ENCODE measurements at regions not wholly inside any gene's neighbourhood (a gene's known extent, or its start where the extent isn't known, plus 50 kb on each side); places are given as distances from the start of the nearest gene placed in this dataset.

DNA sequence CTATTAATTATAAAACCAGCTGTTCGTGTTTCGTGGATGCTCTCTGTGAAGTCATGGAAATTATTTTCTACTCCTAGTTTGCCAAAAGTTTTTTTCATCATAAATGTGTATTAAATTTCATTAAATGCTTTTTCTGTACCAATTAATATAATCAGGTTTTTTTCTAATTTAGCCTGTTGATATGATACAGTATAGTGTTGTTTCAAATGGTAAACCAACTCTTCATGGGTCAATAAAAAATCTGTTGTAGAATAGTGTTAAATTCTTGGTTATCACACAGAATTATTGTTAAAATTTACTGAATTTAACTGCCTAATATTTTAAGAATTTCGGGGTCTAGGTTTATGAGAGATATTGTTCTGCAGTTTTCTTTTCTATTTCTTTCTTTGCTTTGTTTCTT is 505.9 kb upstream of the MANEA start:
- TF ChIP-seq MYC (IDR thresholded peaks at IDR 0.05; ENCODE audit: low read depth, low read length) (no peak), POLR2A (IDR thresholded peaks at IDR 0.05; ENCODE audit: extremely low read depth, insufficient read length) (no peak)
- TF ChIP-seq, protein P1, sequence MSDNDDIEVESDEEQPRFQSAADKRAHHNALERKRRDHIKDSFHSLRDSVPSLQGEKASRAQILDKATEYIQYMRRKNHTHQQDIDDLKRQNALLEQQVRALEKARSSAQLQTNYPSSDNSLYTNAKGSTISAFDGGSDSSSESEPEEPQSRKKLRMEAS (IDR thresholded peaks at IDR 0.05; ENCODE audit: low read depth, low read length), result no peak
- TF ChIP-seq, protein P2, sequence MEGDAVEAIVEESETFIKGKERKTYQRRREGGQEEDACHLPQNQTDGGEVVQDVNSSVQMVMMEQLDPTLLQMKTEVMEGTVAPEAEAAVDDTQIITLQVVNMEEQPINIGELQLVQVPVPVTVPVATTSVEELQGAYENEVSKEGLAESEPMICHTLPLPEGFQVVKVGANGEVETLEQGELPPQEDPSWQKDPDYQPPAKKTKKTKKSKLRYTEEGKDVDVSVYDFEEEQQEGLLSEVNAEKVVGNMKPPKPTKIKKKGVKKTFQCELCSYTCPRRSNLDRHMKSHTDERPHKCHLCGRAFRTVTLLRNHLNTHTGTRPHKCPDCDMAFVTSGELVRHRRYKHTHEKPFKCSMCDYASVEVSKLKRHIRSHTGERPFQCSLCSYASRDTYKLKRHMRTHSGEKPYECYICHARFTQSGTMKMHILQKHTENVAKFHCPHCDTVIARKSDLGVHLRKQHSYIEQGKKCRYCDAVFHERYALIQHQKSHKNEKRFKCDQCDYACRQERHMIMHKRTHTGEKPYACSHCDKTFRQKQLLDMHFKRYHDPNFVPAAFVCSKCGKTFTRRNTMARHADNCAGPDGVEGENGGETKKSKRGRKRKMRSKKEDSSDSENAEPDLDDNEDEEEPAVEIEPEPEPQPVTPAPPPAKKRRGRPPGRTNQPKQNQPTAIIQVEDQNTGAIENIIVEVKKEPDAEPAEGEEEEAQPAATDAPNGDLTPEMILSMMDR (IDR thresholded peaks at IDR 0.05; ENCODE audit: low read depth, low read length), result no peak
- no peak overlapping the region for H3K4me3 ChIP-seq (ENCODE audit: low read depth, low read length)
- no peak for DNase-seq (ENCODE audit: low read depth)

DNA sequence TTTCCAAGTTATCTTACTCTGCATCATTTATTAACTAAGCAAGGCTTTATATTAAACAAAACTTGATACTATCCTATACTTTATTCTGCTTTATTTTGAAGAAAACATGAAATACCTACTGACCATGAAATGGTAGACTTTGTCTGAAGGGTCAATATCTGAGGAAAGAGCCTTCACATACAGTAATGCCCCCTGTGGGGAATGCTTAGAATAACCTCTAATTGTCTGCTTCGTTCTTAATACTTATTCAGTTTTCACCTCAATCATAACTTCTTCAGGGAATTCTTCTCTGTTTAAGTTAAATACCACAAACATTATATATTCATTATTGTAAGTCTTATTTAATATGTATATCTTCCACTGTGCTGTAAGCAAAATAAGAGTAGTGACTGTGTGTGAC is 498.9 kb upstream of the MANEA start:
- DNase-seq (ENCODE audit: low read depth), result no peak
- TF ChIP-seq POLR2A (IDR thresholded peaks at IDR 0.05; ENCODE audit: extremely low read depth, insufficient read length), result no peak
- no peak for TF ChIP-seq MYC (IDR thresholded peaks at IDR 0.05; ENCODE audit: low read depth, low read length)
- TF ChIP-seq, protein P1 (IDR thresholded peaks at IDR 0.05; ENCODE audit: low read depth, low read length), result no peak
- TF ChIP-seq, protein P2 (IDR thresholded peaks at IDR 0.05; ENCODE audit: low read depth, low read length), result no peak
- H3K4me3 ChIP-seq (ENCODE audit: low read depth, low read length), result no peak overlapping the region

DNA sequence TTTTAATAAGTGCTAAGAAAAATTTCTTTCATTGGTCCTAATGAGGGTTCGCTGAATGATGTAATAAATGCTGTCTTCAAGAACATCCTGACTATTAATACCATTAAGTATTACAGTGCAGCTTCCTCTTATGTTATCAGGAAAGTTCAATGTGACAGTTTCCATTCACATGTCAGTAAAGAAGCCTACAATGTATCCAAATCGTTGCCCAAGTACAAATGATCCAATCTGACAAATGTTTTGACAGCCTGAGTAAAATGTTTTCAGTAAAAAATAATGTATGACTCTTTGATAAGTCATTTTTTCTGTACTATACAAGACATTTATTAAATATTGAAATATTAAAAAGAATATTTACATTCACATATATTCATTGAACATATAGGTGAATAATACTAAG is 496.1 kb upstream of the MANEA start:
- TF ChIP-seq, protein P2 (IDR thresholded peaks at IDR 0.05; ENCODE audit: low read depth, low read length), result no peak
- TF ChIP-seq MYC (IDR thresholded peaks at IDR 0.05; ENCODE audit: low read depth, low read length) (no peak), POLR2A (IDR thresholded peaks at IDR 0.05; ENCODE audit: extremely low read depth, insufficient read length) (no peak)
- TF ChIP-seq, protein P1 (IDR thresholded peaks at IDR 0.05; ENCODE audit: low read depth, low read length), result no peak
- no peak for DNase-seq (ENCODE audit: low read depth)

DNA sequence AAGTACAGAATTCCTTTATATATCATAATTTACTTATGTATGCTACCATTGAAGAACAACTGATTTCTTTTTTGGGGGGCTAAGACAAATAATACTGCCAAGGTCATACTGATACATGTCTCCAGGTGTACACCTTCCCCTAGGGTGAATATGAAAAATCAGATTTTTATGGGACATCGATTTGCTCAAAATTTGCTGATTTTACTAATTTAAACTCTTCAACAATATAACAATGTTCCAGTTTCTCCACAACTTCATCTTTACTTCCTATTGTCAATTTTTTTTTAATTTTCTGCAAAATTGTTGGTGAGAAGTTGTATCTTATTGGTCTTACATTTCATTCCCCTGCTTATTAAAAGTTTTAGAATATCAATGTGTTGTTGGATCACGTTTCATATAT is 495.4 kb upstream of the MANEA start:
- TF ChIP-seq, protein P1 (IDR thresholded peaks at IDR 0.05; ENCODE audit: low read depth, low read length), result no peak
- TF ChIP-seq POLR2A (IDR thresholded peaks at IDR 0.05; ENCODE audit: extremely low read depth, insufficient read length) (no peak), MYC (IDR thresholded peaks at IDR 0.05; ENCODE audit: low read depth, low read length) (no peak)
- no peak for DNase-seq (ENCODE audit: low read depth)
- no peak overlapping the region for H3K4me3 ChIP-seq (ENCODE audit: low read depth, low read length)

More for the DNA sequence above, 496.1 kb upstream of the MANEA start:
- H3K4me3 ChIP-seq (ENCODE audit: low read depth, low read length), result no peak overlapping the region

DNA sequence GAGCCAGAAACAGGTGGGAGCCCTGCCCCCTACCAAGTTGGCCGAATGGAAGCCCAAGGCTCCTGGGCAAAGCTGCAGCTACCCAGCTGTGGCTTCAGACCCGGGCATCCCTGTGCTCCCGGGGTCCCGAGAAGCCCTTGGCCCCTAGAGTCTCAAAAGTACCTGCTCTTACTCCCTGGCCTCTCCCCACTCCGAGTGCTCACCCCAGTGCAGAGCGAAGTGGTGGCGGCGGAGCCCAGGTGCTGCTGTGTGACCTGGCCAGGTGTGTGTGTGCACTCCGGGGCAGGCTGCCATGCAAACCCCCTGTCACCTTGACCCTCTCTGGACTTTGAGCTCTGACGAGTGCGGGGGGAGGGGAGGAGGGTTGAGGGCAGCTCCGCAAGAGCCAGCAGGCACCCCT is 493.8 kb upstream of the MANEA start:
- DNase-seq (ENCODE audit: low read depth), result no peak

DNA sequence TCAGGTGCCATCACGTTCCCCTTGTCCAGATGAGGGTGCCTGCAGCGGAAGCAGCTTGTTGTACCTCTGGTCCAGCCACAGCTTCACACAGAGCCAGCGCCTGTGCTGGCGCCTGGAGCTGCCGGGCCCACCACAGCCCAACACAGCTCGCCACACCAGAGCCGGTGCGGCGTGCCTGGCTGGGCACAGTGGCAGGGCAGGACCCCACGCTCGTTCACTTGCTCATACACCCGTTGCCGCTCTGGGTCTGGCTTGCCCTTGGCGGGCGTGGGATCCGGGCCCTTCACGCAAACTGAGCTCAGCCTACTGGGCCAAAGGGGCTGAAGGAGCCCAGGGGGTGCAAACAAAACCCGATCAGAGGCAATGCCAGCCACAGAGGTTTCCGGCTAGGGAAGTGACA is 492.5 kb upstream of the MANEA start:
- DNase-seq (ENCODE audit: low read depth), result no peak
- TF ChIP-seq, protein P1 (IDR thresholded peaks at IDR 0.05; ENCODE audit: low read depth, low read length), result no peak
- TF ChIP-seq, protein P2 (IDR thresholded peaks at IDR 0.05; ENCODE audit: low read depth, low read length), result no peak
- no peak for TF ChIP-seq MYC (IDR thresholded peaks at IDR 0.05; ENCODE audit: low read depth, low read length)
- no peak for TF ChIP-seq POLR2A (IDR thresholded peaks at IDR 0.05; ENCODE audit: extremely low read depth, insufficient read length)

More for the DNA sequence above, 493.8 kb upstream of the MANEA start:
- TF ChIP-seq, protein P1 (IDR thresholded peaks at IDR 0.05; ENCODE audit: low read depth, low read length), result no peak
- TF ChIP-seq POLR2A (IDR thresholded peaks at IDR 0.05; ENCODE audit: extremely low read depth, insufficient read length) (no peak), MYC (IDR thresholded peaks at IDR 0.05; ENCODE audit: low read depth, low read length) (no peak)
- TF ChIP-seq, protein P2 (IDR thresholded peaks at IDR 0.05; ENCODE audit: low read depth, low read length), result no peak
- H3K4me3 ChIP-seq (ENCODE audit: low read depth, low read length), result no peak overlapping the region

More for the DNA sequence above, 492.5 kb upstream of the MANEA start:
- H3K4me3 ChIP-seq (ENCODE audit: low read depth, low read length), result no peak overlapping the region

Measured in NB4 (cell line).